GM23338 (cell line): ENCODE measurements at regions not wholly inside any gene's neighbourhood (a gene's known extent, or its start where the extent isn't known, plus 50 kb on each side); places are given as distances from the start of the nearest gene placed in this dataset.

ENCODE experiments used
- POLR2AphosphoS5 ChIP-seq: IDR thresholded peaks from 2 replicates; pipeline ENCODE4 v1.6.1; 2016; ENCODE audit warnings: antibody characterized with exemption, low read depth
- TF ChIP-seq, protein P1 (sequence below), 2 experiments: fragments of 200-600 bp in 1 of 2; sonication (generic) in 1 of 2; conservative IDR thresholded peaks; 2 replicates each; pipeline versions ENCODE4 v1.5.1 to v1.6.1; 2016 to 2017; ENCODE audit warnings: antibody characterized with exemption in 2 of 2, low read depth in 2 of 2, mild to moderate bottlenecking in 2 of 2, moderate library complexity in 1 of 2

DNA sequence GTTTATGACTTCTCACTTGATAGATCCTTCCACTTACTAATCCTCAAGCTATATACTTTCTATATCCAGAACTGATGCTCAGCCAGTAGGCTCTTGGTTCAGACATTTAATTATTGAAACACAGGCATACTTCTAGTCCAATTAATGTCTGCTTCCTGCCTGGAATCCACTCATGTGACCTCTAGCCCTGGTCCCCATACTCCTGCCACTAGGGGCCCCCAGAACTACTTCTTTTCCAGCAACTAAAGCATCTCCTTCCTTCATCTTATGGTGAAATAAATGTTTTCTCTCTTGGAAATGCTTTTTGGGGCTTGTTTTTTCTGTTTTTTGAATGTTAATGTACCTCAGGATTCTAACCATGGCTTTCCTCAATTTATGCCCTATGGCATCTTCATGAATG is 527.6 kb downstream of the SATB2 start:
- TF ChIP-seq, protein P1, sequence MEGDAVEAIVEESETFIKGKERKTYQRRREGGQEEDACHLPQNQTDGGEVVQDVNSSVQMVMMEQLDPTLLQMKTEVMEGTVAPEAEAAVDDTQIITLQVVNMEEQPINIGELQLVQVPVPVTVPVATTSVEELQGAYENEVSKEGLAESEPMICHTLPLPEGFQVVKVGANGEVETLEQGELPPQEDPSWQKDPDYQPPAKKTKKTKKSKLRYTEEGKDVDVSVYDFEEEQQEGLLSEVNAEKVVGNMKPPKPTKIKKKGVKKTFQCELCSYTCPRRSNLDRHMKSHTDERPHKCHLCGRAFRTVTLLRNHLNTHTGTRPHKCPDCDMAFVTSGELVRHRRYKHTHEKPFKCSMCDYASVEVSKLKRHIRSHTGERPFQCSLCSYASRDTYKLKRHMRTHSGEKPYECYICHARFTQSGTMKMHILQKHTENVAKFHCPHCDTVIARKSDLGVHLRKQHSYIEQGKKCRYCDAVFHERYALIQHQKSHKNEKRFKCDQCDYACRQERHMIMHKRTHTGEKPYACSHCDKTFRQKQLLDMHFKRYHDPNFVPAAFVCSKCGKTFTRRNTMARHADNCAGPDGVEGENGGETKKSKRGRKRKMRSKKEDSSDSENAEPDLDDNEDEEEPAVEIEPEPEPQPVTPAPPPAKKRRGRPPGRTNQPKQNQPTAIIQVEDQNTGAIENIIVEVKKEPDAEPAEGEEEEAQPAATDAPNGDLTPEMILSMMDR (conservative IDR thresholded peaks at IDR 0.05; ENCODE audit: low read depth in 2 of 2): peak; percentile 71 to 73
- no peak for TF ChIP-seq POLR2AphosphoS5
